Natural killer cell (primary cell): ENCODE measurements at regions not wholly inside any gene's neighbourhood (a gene's known extent, or its start where the extent isn't known, plus 50 kb on each side); places are given as distances from the start of the nearest gene placed in this dataset.

Source experiments
- ATAC-seq, 3 donors: fragments of 150-1000 bp in 2 of 3; fragments of 200-7000 bp in 1 of 3; cut with Tn5 transposase; 1 replicate in 1 of 3; 2 replicates in 2 of 3; pipeline ENCODE4 v1.10.0; 2021; ENCODE audit warnings: mild to moderate bottlenecking in 2 of 3, moderate library complexity in 2 of 3
- DNase-seq, 2 donors: peaks; one replicate each; pipeline versions ENCODE4 v3.0.0 to v3.0.0-alpha.2; 2013 to 2021; ENCODE audit warnings: mixed read lengths in 1 of 2
- H3K27ac ChIP-seq: one replicate; pipeline ENCODE4 v1.5.1; 2013; ENCODE audit warnings: mild to moderate bottlenecking, low read length
- H3K27me3 ChIP-seq: one replicate; pipeline ENCODE4 v1.6.1; 2013; ENCODE audit warnings: low read length; ENCODE audit not compliant: control insufficient read depth, insufficient read depth
- H3K36me3 ChIP-seq: one replicate; pipeline ENCODE4 v1.6.1; 2013; ENCODE audit warnings: low read length; ENCODE audit not compliant: control insufficient read depth, insufficient read depth
- H3K4me1 ChIP-seq: one replicate; pipeline ENCODE4 v1.6.1; 2013; ENCODE audit warnings: low read length; ENCODE audit not compliant: control insufficient read depth, insufficient read depth
- H3K4me3 ChIP-seq: one replicate; pipeline ENCODE4 v1.5.1; 2013; ENCODE audit warnings: low read length
- H3K9me3 ChIP-seq: one replicate; pipeline ENCODE4 v1.6.1; 2013; ENCODE audit warnings: low read length; ENCODE audit not compliant: control insufficient read depth, insufficient read depth
- H3K27ac Mint-ChIP-seq, 2 donors: one replicate each; pipeline ENCODE4 v1.8.0; 2022; ENCODE audit warnings: mild to moderate bottlenecking in 2 of 2, mixed read lengths in 2 of 2, moderate library complexity in 1 of 2
- H3K27me3 Mint-ChIP-seq, 2 donors: one replicate each; pipeline ENCODE4 v1.8.0; 2022; ENCODE audit warnings: low read depth in 2 of 2, mixed read lengths in 2 of 2
- H3K36me3 Mint-ChIP-seq: one replicate; pipeline ENCODE4 v1.8.0; 2022; ENCODE audit warnings: mixed read lengths
- H3K4me1 Mint-ChIP-seq, 2 donors: one replicate each; pipeline ENCODE4 v1.8.0; 2022; ENCODE audit warnings: mixed read lengths in 2 of 2
- H3K4me3 Mint-ChIP-seq: one replicate; pipeline ENCODE4 v1.8.0; 2022; ENCODE audit warnings: mild to moderate bottlenecking, moderate library complexity, mixed read lengths
- H3K9me3 Mint-ChIP-seq, 2 donors: one replicate each; pipeline ENCODE4 v1.8.0; 2022; ENCODE audit warnings: mixed read lengths in 2 of 2
- CTCF ChIP-seq: fragments of 200-600 bp; IDR thresholded peaks from one replicate; pipeline ENCODE4 v1.8.0; 2022; ENCODE audit warnings: antibody characterized with exemption
- WGBS: methylation state at CpG from one replicate; pipeline ENCODE4 v1.1.7; 2013; ENCODE audit warnings: missing lambda C conversion rate; ENCODE audit not compliant: insufficient coverage; 5-methylcytosine and 5-hydroxymethylcytosine counted together
- intact Hi-C: fragments of 100-400 bp; cut with micrococcal nuclease; formaldehyde crosslinking; loops from one replicate; pipeline ENCODE4 v1.14.2; 2022

GRCh38 chr20:48212806-48213509 is 427.7 kb upstream of the SULF2 start:
- Mint-ChIP-seq H3K27ac (no peak overlapping the region), H3K36me3 (no peaks in the 10 kb centered on the region), H3K27me3 (peaks cover 4 to 13% of the 10 kb centered on the region in 2 donors), H3K9me3 (no peaks in the 10 kb centered on the region), H3K4me1 (no peaks in the 10 kb centered on the region), H3K4me3 (no peak overlapping the region)
- Histone ChIP-seq H3K27me3 (no peaks in the 10 kb centered on the region), H3K27ac (no peak overlapping the region), H3K4me1 (no peaks in the 10 kb centered on the region), H3K4me3 (no peak overlapping the region), H3K36me3 (no peaks in the 10 kb centered on the region), H3K9me3 (no peaks in the 10 kb centered on the region)
- no peak for TF ChIP-seq CTCF
- DNase-seq (no peak), ATAC-seq (no peak)
- WGBS: 66% methylated on average over 3 of the region's 3 CpGs
- intact Hi-C loops: no loop called here

- WGBS: 79% methylated on average over 3 of the region's 5 CpGs
- no peak for ATAC-seq
- no peak for TF ChIP-seq CTCF
- H3K4me3 ChIP-seq: no peak overlapping the region
- H3K9me3 ChIP-seq: no peaks in the 10 kb centered on the region
- Mint-ChIP-seq H3K9me3 (no peaks in the 10 kb centered on the region), H3K27me3 (peaks cover 10 to 13% of the 10 kb centered on the region in 2 donors), H3K36me3 (no peaks in the 10 kb centered on the region), H3K27ac (no peak overlapping the region), H3K4me1 (no peaks in the 10 kb centered on the region), H3K4me3 (no peak overlapping the region)
- H3K4me1 ChIP-seq: no peaks in the 10 kb centered on the region
- no peaks in the 10 kb centered on the region for H3K36me3 ChIP-seq
- no peaks in the 10 kb centered on the region for H3K27me3 ChIP-seq
- intact Hi-C loops: no loop called here
- no peak for DNase-seq
- H3K27ac ChIP-seq: no peak overlapping the region
Measured at GRCh38 chr20:48211847-48212246, 426.6 kb upstream of the SULF2 start.

GRCh38 chr20:48211238-48211637 is 426.0 kb upstream of the SULF2 start:
- H3K36me3 ChIP-seq: no peaks in the 10 kb centered on the region
- no peaks in the 10 kb centered on the region for H3K27me3 ChIP-seq
- H3K27me3 Mint-ChIP-seq: peaks cover 12 to 13% of the 10 kb centered on the region in 2 donors
- intact Hi-C loops: no loop called here
- H3K4me1 Mint-ChIP-seq: no peaks in the 10 kb centered on the region
- H3K9me3 Mint-ChIP-seq: no peaks in the 10 kb centered on the region
- H3K36me3 Mint-ChIP-seq: no peaks in the 10 kb centered on the region
- H3K9me3 ChIP-seq: no peaks in the 10 kb centered on the region
- DNase-seq (no peak), ATAC-seq (no peak)
- no peak overlapping the region for H3K4me3 Mint-ChIP-seq
- WGBS: 77% methylated on average over 3 of the region's 3 CpGs
- no peak overlapping the region for H3K27ac Mint-ChIP-seq
- H3K27ac ChIP-seq: no peak overlapping the region
- TF ChIP-seq CTCF: no peak
- no peak overlapping the region for H3K4me3 ChIP-seq
- H3K4me1 ChIP-seq: no peaks in the 10 kb centered on the region
